ENCODE measurements at regions not wholly inside any gene's neighbourhood (a gene's known extent, or its start where the extent isn't known, plus 50 kb on each side); places are given as distances from the start of the nearest gene placed in this dataset.

DNA sequence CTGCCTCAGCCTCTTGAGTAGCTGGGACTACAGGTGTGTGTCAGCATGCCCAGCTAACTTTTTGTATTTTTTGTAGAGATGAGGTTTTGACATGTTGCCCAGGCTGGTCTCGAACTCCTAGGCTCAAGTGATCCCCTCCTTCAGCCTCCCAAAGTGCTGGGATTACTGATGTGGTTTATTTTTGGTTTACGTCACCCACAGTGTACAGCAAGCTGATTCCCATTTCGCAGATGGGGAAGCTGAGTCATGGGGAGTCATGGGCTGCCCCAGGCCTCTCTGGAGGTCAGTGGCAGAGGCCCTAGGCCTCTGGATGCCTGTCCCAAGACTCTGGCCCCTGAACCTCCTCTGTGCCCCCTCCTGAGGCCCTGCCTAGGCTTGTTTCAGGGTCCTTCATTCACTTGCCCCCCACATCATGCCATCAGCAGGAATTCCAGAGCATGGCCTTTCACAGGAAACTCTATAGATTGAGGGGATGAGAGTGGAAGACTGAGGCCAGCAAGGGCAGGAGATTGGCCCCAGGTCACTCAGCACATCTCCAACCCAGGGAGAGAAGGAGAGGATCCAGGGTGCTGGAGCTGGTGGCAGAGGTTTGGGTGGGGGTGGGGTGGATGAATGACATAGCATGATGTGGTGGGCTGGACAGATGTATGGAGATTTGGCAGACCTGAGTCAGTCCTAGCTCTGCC, 266.0 kb downstream of the PTPRU start:
- no peak for DNase-seq

DNA sequence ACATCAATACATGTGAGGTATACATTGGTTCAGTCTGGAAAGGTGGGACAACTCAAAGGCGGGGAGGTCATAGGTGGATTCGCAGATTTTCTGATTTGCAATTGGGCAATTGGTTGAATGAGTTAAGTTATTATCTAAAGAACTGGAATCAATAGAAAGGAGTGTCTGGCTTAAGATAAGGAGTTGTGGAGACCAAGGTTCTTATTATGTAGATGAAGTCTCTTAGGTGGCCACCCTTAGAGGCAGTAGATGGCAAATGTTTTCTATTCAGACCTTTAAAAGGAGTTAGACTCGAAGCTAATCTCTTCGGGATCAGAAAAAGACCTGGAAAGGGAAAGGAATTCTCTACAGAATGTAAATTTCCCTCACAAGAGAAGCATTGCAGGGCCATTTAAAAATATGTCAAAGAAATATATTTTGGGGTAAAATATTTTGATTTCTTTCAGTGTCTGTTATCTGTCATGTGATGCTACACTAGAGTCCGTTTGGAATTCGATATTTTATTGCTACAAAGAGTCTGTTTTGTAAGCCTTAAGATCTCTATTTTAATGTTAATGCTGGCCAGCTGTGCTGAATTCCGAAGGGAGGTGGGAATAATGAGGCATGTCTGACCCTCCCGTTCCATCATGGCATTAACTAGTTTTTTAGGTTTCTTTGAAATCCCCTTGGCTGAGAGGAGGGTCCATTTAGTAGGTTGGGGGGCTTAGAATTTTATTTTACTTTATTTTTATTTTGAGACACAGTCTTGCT, 265.1 kb downstream of the PTPRU start:
- DNase-seq, result no peak

DNA sequence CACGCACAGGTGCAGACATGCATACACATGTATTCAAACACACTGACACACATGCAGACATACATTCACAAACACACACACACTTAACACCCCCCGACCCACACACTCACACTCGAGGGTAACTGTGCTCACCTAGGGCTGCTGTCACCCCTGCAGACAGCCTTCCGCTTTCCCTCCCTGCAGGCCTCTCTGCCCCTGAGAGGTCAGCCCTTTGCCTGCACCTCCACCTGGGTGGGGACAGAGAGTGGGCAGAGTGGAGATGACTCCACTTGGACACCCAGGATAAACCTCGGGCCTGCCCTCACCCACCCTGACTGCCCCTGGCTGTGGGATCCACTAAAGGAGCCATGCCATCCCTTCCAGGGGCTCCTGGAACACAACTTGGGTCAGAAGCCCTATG, 264.3 kb downstream of the PTPRU start:
- no peak for DNase-seq

DNA sequence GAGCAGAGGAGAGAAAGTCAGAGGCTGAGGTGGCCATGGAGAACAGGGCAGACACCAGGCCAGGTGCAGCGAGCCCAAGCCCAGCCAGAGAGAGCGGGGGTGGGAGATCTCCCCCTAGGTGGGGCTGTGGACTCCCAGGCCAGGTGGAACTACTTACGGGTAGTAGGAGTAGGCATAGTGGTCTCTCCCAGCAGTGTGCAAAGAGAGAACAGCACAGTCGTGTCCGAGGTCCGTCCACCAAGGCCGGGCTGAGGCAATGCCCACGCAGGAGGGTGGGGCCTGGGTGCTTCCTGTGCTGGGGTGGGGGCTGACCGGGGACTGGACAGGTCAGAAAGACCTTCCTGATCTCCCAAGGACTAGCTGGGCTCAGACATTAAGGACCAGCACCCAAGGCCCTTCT, 263.7 kb downstream of the PTPRU start:
- no peak for DNase-seq

DNA sequence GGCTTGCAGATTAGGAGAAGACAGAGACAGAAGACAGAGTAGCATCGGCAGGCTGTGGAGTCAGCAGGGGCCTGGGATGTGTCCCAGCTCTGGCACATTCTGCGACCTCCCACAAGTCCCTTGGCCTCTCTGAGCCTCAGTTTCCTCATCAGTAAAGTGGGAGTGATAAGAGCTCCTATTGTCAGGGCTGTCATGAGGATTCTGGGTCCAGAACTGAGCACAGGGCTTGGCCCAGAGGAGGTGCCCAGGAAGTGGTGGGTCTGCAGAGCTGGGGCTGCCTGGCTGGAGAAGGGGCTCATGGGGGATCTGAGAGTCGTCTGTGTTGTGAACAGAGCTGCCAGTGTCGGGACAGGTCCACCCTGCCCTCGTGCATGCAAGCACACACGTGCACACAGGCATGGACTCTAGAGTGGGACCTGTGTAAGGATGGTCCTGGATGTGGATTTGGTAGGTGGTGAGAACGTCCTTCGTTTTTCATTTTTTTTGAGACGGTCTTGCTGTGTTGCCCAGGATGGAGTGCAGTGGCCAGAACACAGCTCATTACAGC, 262.9 kb downstream of the PTPRU start:
- no peak for DNase-seq

- no peak for DNase-seq
Observed at GRCh38 chr1:29498126-29499103, 262.1 kb downstream of the PTPRU start.

DNA sequence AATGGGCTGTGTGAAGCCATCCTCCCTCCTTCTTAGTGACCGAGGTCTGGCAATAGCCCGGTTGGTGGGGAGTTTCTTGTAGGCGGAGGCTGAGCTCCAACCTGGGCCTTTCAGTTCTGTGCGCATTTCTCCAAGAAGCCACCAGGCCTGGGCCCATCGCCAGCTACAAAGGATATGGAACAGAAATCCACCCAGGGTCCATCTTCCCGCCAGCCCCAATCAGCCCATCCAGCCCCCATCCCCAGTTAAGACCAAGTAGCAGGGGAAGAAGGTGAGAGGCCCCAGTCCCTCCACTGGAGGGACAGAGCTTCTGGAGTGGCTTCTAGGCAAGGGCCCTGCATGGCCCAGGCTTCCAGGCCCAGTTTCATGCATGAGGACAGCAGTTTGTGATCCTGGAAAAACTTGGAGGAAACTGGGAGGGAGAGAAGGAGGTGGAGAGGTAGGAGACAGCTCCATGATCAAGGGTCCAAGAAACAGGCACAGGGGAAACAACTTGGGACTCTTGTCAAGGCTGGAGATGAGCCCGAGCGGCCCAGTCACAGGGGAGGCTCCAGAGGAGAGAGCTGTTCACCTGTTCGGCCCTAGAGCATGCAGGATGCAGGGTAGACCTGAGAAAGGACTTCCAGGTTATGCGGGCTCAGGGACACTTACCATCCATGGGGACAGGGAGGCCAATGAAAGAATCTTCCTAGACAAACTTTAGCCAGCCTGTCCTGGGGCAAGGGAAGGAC, 261.2 kb downstream of the PTPRU start:
- DNase-seq, result no peak

DNA sequence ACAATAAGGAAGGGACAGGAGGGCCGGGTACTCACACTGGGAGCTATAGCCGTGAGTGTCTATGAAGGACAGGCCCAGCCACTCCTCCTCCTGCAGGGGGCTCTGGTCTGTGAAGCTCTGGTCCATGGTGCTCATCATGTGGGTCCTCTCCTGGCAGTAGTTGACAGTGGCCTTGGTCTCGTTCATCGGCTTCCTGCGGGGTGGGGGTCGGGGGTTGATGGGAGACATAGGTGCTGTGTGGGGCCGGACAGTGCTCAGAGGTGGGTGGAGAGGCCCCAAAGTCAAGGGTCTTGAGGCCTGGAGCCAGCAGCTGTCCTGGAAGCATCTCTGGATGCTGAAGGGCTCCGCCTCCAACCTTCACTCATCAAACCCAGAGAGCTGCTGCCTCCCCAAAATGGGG, 260.4 kb downstream of the PTPRU start:
- DNase-seq, result no peak

DNA sequence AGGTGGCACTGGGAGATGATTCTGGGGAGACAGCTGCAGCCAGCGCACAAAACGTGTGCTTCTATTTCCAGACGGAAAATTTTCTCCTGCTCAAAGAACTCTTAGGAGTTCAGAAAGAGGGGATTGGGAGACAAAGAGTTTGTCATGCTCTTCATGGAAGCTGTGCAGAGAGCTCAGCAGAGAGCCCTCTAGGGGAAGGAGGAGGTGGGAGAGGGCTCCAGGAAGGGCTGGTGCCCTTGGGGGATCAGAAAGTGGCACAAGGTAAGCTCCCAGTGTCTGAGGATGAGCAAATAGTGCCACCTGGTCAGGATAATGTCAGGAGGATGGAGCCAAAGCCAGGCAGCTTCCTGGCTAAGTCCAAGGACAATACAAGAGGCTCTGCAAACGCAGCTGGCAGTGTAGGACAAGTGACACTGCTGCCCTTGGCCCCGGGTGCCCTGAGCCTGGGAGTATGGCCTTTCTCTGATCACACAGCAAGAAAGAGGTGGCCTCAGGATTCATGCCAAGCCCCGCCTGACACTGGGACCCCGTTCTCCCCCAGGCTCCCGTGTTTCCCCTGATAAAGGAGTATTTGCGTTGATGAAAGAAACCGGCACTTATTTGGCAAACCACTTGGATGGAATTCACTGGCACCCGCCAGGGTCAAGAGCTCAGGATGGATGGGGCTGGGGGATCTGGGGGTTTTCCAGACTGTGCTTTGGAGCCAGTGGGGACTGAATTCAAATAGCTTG, 254.0 kb downstream of the PTPRU start:
- DNase-seq, result no peak

GRCh38 chr1:29489471-29489870, 253.1 kb downstream of the PTPRU start:
- DNase-seq, result no peak

- no peak for DNase-seq
Observed at GRCh38 chr1:29488794-29489311, 252.5 kb downstream of the PTPRU start.

- no peak for DNase-seq
Observed at GRCh38 chr1:29488086-29488793, 251.9 kb downstream of the PTPRU start.

DNA sequence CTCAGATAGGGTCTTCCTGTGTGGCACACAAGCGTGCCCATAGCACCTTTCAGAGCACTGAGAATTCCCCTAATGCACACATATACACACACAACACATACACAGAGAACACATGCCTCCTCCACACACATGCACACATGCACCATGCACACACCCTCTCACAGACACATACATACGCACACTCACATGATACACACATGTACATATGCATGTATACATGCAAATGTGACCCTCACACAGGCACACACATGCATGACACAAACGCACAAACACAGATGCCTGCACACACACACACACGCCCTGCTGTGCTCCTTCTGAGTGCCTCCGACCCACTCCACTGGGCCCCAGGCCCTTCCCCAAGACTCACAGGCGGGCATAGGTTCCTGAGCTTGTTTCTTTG, 251.0 kb downstream of the PTPRU start:
- no peak for DNase-seq

GRCh38 chr1:29485096-29485925, 249.0 kb downstream of the PTPRU start:
- DNase-seq, result no peak

GRCh38 chr1:29482991-29483390, 246.7 kb downstream of the PTPRU start:
- DNase-seq, result no peak

DNA sequence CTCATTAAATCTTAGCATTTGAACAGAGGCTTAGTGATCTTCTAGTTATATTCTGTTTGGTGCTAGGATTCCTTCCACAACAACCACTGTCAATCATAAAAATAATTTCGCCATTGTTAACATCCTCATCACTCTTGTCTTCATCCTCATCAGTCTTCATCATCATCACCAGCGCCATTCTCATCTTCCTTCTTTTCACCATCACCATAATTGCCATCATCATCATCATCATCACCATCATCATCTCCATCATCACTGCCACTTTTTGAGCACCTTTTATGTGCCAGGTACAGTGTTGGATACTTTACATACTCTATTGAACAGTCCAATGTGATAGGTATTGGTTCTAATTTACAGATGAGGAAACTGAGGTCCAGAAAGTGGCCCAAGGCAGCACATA, 245.7 kb downstream of the PTPRU start:
- no peak for DNase-seq

- no peak for DNase-seq
Observed at GRCh38 chr1:29481031-29481430, 244.7 kb downstream of the PTPRU start.

GRCh38 chr1:29478879-29479278, 242.6 kb downstream of the PTPRU start:
- DNase-seq, result no peak

DNA sequence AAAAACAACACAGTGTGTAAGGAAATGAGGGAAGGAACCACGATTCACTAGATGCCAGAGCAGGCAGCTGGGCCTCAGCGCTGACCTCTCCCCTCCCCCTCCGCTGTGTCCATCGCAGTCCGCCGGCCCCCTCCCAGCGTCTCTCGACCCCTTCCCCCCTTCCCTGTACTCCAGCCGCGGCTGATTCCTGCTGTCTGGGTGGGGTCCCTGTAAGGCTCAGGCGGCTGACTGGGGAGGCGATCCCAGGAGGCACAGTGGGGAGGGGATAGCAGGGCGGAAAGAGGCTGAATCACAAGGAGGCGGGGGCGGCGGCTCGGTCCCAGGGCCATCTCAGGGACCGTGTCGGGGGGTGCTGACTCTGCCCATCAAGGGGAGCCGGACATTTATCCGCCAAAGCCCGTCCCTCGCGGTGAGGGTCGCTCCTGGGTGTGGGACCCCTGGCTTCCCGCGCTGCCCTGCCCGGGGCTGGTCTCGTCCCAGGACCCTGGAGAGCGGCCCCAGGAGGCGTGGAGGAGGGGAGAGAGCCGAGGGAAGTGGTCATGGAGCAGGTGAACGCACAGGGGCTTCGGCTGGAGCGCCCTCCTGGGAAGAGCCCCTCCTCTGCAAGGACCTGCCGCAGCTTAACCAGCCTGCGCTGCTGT, 241.9 kb downstream of the PTPRU start:
- no peak for DNase-seq
